Stimulated activated naive CD4-positive, alpha-beta T cell (primary cell): ENCODE measurements at regions not wholly inside any gene's neighbourhood (a gene's known extent, or its start where the extent isn't known, plus 50 kb on each side); places are given as distances from the start of the nearest gene placed in this dataset.
A peak's percentile ranks its signal among the peaks of the same experiment; 100 is the strongest.

ENCODE experiments used
- DNase-seq, 6 experiments: peaks; one replicate each; lab custom pipeline; 2025; lab: John Stamatoyannopoulos, UW

- no peak for DNase-seq
These were observed 270.2 kb downstream of the TMEM167A start for GRCh38 chr5:82807021-82807420.

DNA sequence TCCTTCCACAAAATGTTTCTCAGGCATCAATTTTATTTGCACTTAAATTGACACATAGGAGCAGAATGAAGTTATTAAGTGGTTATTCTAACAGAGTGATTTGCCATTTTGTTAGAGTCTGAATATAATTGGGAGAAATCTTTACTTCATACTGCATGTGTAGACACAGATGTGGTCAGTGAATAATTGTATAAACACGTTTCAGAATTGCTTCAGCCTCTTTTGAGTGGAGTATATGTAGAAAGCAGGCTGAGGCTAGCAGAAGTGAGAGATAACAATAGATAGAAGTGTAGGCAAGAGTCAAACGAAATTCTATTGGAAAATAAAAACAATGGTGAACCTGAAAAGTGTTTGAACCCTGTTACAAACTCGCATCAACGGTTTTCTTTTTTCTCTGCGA lies 270.7 kb downstream of the TMEM167A start:
- no peak for DNase-seq

DNA sequence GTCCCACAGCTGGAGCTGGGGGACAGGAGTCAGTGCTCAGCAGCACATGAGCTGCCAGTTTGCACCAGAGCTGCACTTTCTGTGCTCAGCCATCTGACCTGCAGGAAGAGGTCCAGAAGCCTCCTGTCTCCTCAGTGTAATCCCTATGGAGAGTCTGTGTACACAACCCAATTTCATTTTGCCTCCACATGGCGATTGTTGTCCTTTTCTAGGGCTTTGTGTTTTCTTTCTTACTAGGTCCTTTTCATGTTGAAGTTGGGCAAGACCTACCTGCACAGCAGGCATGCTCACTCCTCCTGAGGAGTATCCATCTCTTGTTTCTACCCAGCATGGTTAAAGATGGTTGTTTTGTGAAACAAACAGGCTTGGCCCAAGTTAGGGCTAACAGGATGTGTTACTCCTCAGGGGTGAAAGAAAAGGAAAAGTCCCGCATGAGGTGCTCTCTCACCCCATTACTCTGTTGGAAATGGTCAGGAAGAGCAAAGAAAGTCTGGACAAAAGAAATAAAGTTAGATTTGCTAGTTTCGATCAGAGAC lies 273.0 kb downstream of the TMEM167A start:
- DNase-seq = no peak

DNA sequence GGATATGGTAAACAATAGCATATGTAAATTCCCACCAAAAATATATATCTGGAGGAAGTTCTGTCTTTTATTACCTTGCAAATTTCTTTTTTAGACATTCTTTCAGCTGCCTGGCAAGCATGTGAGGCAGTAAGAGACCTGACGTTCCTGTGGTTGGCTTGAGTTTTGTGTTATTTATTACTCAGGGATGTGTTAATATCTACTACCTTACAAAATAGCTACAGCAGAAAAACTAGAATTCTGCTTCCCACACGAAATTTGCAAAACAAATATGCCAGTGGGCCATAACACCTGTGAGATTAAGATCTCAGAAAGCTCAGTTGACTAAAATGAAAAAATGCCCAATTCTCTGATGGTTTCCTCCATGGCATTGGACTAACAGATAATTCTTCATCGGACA lies 274.2 kb downstream of the TMEM167A start:
- no peak for DNase-seq

- DNase-seq = no peak
These were observed 276.4 kb downstream of the TMEM167A start for GRCh38 chr5:82800826-82801225.

DNA sequence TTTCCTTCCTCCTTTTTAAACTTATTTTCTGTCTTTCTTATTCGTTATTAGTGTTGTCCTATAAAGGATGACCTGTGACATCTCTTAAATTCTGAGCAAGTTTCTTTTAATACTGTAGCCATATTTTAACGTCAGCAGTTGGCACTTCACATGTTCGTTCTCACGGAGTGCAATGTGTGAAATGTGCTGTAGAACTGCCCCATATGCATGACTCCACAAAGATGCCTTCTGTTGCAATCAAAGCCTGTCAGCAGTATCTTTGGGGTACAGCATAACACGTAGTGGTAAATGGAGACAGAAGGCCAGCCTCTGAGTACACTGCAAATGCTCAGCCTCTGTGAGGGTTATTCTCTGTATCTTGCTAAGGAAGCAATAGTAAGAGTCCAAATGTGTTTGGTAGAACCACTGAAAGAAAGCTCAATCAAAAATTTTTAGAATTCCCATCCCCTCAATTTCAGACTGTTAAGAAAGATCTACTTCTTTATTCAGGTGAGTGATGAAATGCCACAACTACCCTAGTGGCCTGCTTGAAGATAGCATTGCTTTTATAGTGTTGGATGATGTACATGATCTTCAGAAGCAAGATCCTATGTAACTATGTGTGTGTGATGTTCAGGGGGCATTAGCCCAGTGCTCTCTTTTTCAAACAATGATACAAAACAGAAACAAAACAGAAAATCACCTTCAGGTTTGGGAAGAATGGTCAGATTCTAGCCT lies 277.7 kb downstream of the TMEM167A start:
- DNase-seq = no peak

GRCh38 chr5:82798676-82799075 lies 278.5 kb downstream of the TMEM167A start:
- no peak for DNase-seq

DNA sequence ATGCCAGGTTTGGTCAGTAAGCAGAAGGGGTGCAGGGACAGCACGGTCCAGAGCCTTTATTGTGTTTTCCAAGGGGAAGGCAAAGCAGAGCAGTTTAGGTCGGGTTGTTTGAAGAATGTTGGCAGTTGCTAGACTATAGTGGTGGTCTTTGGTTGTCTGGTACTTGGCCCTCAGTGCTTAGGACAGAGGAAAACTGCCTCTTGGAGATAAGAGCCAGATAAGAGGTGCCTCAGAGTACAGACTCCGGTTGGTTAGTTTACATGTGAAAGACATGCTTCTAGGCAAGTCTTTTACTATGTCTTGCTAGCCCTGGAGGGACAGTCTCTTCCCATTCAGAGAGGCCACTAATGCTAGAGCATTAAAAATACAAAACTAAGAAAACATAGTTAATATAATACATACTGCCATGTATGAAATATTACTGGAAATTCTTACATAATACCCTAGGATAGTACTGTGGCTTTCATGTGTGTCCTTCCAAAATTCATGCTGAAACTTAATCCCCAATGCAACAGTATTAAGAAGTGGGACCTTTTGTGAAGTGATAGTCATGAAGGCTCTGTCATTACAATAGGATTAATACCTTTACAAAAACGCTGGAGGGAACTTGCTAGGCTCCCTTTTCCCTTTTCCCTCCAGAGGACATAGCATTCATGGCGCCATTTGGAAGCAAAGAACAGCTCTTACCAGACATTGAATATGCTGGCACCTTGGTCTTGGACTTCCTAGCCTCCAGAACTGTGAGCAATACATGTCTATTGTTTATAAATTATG lies 280.4 kb downstream of the TMEM167A start:
- no peak for DNase-seq

DNA sequence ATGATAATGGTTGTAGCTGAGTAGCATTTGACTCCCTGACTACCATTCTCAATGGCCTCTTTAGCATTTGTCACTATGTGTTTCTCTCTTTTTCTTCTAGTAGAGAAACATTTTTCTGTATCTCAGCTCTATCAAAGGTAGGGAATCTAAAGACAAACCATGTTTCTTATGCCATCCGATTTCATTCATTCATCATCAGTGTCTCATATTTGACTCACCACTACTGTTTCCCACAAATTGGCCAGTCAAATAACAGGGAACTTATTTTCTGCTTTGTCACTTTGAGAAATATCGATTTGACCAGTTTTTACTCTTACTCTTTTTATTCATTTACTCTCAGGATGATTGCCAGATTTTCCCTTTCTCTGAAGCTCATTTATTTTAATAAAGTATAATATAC lies 282.3 kb downstream of the TMEM167A start:
- no peak for DNase-seq

GRCh38 chr5:82793808-82794419 lies 283.3 kb downstream of the TMEM167A start:
- DNase-seq = peak in 1 of 6 experiments; percentile 14

- no peak for DNase-seq
These were observed 285.1 kb downstream of the TMEM167A start for GRCh38 chr5:82792096-82792495.

DNA sequence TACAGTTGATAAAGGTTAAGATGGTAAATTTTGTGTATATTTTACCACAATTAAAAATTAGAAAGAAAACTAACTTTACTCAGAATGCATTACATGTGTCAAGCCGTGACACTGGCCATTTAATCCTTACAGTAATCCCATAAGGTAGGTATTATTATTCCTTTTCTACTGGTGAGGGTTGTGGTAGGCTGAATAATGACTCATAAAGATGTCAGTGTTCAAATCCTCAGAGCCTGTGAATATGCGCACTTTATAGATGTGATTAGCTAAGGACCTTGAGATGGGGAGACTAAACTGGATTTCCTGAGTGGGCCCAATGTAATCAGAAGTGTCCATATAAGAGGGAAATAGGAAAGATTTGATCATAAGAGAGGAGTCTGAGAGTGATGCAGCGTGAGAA lies 288.1 kb downstream of the TMEM167A start:
- no peak for DNase-seq

GRCh38 chr5:82786748-82787147 lies 290.4 kb downstream of the TMEM167A start:
- DNase-seq = no peak

DNA sequence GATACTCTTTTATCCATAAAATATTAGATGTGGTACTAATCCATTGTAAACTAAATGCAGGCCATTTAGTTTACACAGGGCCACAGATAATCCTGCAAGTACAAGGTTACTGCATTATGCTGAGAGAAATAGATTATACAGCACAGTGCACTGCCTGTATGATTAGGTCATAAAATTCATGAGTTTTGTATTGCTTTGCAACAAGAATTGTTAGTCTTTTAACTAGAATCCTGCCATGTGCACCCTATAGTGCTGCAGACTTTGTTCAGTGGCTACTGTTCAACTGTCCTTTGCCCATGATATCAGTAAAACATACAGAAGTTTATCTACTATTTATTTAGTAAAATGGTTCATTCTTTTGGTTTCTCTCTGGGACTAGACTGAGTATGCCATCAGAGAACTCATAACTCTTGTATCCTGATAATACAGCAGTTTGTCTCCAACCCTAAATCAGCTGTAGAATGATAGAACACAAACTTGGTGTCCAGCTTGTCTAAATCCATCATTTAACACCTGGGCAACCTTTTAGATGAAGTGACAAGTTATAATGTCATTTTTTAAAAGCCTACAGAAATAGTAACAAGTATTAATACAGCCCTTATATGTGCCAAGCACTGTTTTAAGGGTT lies 291.2 kb downstream of the TMEM167A start:
- DNase-seq = no peak

- no peak for DNase-seq
These were observed 291.7 kb downstream of the TMEM167A start for GRCh38 chr5:82785456-82785855.

- DNase-seq = no peak
These were observed 292.7 kb downstream of the TMEM167A start for GRCh38 chr5:82784521-82784920.

- DNase-seq = no peak
These were observed 300.1 kb downstream of the TMEM167A start for GRCh38 chr5:82777106-82777505.

GRCh38 chr5:82772281-82772680 lies 304.9 kb downstream of the TMEM167A start:
- DNase-seq = no peak

DNA sequence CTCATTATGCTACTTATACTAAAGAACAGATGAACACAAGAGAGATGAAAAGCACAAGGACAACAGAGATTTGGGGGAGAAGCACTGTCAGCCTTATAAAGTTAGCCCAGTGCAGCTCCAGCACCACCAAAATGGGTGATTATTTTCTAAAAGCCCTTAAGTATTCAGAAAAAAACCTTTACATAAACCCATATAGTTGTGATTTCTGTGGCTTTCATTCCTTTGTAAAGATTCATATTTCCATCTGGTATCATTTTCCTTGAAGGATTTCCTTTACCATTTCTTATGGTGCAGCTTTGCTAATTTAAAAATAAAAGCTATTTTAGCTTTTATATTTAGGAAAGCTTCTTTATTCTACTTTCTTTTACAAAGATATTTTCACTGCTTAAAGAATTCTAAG lies 311.0 kb downstream of the TMEM167A start:
- no peak for DNase-seq

- DNase-seq = no peak
These were observed 311.4 kb downstream of the TMEM167A start for GRCh38 chr5:82765765-82766164.

DNA sequence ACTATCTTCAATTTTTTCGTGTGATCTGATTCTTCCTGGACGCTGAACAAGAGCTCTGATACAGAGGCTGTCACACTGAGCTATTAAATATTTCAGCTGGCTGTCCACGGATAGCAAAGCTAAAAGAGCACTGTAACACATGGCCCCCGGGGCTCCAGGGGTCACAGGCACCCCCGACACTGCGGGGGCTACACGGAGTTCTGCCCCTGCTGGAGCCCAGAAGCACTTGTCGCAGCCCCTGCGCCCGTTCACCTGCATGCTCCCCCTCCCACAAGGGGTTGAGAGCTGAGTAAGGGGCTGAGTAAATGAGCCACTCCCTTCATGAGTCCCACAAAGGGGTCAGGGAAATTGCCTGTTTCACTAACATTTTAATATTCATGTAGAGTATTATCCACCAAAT lies 316.3 kb downstream of the TMEM167A start:
- no peak for DNase-seq

GRCh38 chr5:82758881-82759280 lies 318.3 kb downstream of the TMEM167A start:
- no peak for DNase-seq
